ENCODE measurements at regions not wholly inside any gene's neighbourhood (a gene's known extent, or its start where the extent isn't known, plus 50 kb on each side); places are given as distances from the start of the nearest gene placed in this dataset.

GRCh38 chr5:67490543-67491321, 294.1 kb upstream of the CD180 start:
- no peak for DNase-seq

GRCh38 chr5:67488885-67489284, 292.3 kb upstream of the CD180 start:
- DNase-seq: no peak

GRCh38 chr5:67487862-67488261, 291.3 kb upstream of the CD180 start:
- no peak for DNase-seq

GRCh38 chr5:67483453-67484030, 286.9 kb upstream of the CD180 start:
- DNase-seq: no peak

- DNase-seq: no peak
Observed at GRCh38 chr5:67481362-67481761, 284.8 kb upstream of the CD180 start.

- no peak for DNase-seq
Observed at GRCh38 chr5:67478337-67478736, 281.7 kb upstream of the CD180 start.

- no peak for DNase-seq
Observed at GRCh38 chr5:67476995-67477394, 280.4 kb upstream of the CD180 start.

GRCh38 chr5:67476531-67476930, 279.9 kb upstream of the CD180 start:
- DNase-seq: no peak

GRCh38 chr5:67475489-67475888, 278.9 kb upstream of the CD180 start:
- DNase-seq: no peak

- DNase-seq: no peak
Observed at GRCh38 chr5:67474597-67475238, 278.1 kb upstream of the CD180 start.

- peak; percentile 97 for DNase-seq
Observed at GRCh38 chr5:67467110-67467509, 270.5 kb upstream of the CD180 start.

GRCh38 chr5:67465537-67466207, 269.1 kb upstream of the CD180 start:
- no peak for DNase-seq

GRCh38 chr5:67462147-67462546, 265.5 kb upstream of the CD180 start:
- DNase-seq: no peak

- no peak for DNase-seq
Observed at GRCh38 chr5:67459253-67459652, 262.7 kb upstream of the CD180 start.

- DNase-seq: no peak
Observed at GRCh38 chr5:67455970-67456369, 259.4 kb upstream of the CD180 start.

- DNase-seq: no peak
Observed at GRCh38 chr5:67454957-67455561, 258.5 kb upstream of the CD180 start.

- no peak for DNase-seq
Observed at GRCh38 chr5:67453111-67453905, 256.7 kb upstream of the CD180 start.

- no peak for DNase-seq
Observed at GRCh38 chr5:67451640-67452279, 255.2 kb upstream of the CD180 start.

GRCh38 chr5:67447732-67448131, 251.1 kb upstream of the CD180 start:
- no peak for DNase-seq

- DNase-seq: no peak
Observed at GRCh38 chr5:67437905-67438845, 241.6 kb upstream of the CD180 start.

- no peak for DNase-seq
Observed at GRCh38 chr5:67435032-67435431, 238.4 kb upstream of the CD180 start.
